IMR-90 (cell line): ENCODE measurements at regions not wholly inside any gene's neighbourhood (a gene's known extent, or its start where the extent isn't known, plus 50 kb on each side); places are given as distances from the start of the nearest gene placed in this dataset.

Experiments used
- POLR2A ChIP-seq: IDR thresholded peaks from 2 replicates; pipeline ENCODE4 v1.6.1; 2012; ENCODE audit warnings: mild to moderate bottlenecking, low read depth, low read length
- TF ChIP-seq, protein P1 (sequence below): conservative IDR thresholded peaks from 2 replicates; pipeline ENCODE4 v1.5.1; 2012; ENCODE audit warnings: mild to moderate bottlenecking, low read depth, low read length, improper control_type of control experiment

DNA sequence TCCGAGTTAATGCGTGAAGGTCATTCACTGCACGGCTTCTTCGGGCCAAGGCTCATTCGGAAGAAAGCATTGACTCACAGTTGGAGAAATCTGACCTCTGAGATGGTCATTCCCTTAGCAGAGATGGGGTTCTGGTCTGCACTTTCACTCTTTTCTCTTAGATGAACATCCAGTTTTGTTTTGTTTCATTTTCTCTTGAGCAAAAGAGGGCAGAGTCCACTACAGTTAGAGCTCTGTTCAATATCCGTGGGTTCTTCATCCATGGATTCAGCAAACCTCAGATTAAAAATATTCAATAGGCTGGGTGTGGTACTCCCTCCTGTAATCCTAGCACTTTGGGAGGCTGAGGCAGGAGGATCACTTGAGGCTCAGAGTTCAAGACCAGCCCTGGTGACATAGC is 57.4 kb upstream of the SIPA1L2 start:
- TF ChIP-seq, protein P1, sequence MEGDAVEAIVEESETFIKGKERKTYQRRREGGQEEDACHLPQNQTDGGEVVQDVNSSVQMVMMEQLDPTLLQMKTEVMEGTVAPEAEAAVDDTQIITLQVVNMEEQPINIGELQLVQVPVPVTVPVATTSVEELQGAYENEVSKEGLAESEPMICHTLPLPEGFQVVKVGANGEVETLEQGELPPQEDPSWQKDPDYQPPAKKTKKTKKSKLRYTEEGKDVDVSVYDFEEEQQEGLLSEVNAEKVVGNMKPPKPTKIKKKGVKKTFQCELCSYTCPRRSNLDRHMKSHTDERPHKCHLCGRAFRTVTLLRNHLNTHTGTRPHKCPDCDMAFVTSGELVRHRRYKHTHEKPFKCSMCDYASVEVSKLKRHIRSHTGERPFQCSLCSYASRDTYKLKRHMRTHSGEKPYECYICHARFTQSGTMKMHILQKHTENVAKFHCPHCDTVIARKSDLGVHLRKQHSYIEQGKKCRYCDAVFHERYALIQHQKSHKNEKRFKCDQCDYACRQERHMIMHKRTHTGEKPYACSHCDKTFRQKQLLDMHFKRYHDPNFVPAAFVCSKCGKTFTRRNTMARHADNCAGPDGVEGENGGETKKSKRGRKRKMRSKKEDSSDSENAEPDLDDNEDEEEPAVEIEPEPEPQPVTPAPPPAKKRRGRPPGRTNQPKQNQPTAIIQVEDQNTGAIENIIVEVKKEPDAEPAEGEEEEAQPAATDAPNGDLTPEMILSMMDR = no peak
- no peak for TF ChIP-seq POLR2A
